NCI-H1694 (cell line): ENCODE measurements at regions not wholly inside any gene's neighbourhood (a gene's known extent, or its start where the extent isn't known, plus 50 kb on each side); places are given as distances from the start of the nearest gene placed in this dataset.

Source experiments
- DNase-seq: peaks from one replicate; lab custom pipeline; 2025; lab: John Stamatoyannopoulos, UW

DNA sequence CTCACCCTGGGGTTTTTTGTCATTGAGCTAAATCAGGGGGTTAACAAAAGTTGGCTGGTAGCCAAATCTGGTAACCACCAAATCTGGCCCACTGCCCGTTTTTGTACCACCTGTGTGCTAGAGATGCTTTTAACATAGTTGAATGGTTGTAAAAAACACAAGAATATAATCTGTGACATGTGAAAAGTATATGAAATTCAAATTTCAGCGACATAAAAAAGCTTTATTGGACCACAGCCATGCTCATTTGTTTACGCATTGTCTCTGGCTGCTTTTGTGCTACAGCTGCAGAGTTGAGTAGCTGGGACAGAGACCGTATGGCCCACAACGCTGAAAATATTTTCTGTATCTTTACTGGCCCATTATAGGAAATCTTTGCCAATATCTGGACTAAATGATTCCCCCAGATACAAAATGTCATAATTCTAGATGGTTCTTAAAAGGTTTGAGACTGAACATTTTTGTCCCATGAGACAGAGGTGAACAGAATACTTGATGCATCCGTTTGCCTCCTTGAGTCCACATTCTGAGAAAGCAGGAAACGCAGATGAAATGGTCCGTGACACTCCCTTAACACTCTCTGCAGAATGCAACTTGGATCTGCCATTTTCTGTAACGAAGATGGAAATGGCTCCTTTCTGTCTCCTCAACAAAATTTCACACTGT, 120.9 kb upstream of the PDZRN3 start:
- DNase-seq, result peak; percentile 14

DNA sequence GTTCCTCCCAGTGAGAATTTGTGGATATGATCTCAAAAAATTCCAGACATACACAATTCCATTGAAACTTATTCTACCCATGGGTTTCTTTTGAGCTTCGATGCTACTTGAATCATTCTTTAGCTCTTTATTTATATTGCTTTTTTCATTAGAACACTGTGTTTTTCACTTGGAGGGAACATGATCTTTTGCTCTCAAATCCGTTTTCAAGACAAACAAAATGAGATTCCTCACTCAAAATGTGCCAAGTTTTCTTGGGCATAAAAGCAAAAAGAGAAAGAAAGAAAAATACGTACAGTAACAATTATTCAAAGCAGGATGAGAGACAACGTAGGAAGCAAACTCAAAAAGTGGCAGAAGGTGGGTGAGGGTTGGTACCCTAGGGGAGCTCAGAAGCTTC, 118.8 kb upstream of the PDZRN3 start:
- no peak for DNase-seq

DNA sequence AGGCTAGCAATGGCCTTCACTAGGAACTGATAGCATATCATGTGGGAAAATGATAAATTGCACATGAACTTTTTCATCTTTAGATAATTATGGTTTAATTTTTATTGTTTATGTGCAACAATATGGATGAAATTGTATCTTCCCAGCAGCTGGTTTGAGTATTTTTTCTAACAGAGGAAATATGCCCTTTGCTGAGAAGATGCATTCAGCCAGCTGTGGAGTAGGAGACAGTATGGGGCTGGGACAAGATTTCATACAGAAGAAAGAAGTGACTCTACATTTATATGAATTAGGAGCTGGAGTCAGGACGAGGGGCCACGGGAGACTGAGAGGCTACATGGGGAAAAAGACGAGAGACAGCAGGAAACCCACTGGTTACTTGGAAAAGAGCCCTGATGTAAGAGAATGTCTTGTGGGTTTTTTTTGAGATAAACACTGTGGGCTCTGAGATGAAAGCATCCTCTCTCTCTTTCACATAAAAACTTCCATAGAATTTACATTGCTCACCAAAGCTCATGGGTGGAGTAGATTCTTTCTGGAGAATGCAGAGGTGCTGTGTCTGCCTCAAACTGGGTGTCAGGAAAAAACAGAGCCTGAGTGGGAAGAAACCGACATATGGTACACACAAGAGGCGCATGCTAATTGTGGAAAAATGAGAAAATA, 115.2 kb upstream of the PDZRN3 start:
- DNase-seq, result no peak

DNA sequence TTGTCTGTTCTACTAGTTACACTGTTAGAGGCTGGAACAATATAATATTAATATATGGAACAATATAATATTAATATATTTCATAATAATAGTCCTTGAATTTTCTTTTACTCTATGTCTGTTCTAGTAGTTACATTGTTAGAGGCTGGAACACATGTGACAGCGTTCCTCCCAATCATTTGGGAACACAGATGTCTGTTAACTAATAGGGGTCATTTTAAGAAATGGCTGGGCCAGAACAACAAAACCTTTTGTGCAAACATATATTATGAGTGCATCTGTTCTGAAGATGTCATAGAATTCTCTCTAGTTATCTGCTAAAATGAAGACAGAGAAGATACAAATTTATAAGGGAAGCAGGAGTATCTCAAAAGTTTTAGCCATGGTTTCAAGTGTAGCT, 114.0 kb upstream of the PDZRN3 start:
- DNase-seq, result no peak

DNA sequence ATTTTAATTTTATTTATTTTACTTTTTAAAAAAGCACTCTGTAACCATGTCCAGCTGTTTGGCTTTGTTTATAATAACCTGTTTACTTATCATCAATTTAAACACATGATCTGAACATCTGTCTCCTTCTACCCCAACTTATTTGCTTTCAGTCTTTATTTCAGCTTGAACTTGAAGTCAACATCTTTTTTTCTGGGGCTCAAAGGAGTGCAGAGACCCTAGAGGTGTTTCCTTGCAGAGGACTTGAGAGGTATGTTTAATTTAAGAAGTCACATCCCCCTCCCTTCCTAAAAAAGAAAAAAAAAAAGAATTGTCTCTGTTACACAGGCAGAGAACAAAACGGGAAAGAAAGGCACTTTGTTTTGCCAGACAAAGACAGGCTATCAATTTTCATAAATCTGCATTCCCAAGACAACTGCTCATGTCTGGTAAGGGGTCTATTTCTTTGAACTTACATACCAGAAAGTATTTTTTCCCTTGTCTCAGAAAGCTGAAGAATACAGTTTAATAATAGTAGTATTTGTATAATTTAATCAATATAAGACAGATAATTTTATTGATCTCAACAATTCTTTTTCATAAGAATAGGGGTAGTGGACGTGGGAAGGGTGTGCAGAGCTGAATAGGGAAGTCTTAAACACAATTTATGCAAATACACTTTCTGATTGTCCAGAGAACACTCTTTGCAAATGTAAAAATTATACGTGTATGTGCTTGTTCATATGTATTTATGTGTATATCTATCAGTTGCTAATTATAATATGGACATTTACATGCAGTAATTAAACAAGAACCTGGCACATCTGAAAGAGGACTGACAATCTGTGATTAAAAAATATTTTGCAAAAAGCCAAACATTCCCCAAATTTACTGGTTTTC, 109.7 kb upstream of the PDZRN3 start:
- no peak for DNase-seq

DNA sequence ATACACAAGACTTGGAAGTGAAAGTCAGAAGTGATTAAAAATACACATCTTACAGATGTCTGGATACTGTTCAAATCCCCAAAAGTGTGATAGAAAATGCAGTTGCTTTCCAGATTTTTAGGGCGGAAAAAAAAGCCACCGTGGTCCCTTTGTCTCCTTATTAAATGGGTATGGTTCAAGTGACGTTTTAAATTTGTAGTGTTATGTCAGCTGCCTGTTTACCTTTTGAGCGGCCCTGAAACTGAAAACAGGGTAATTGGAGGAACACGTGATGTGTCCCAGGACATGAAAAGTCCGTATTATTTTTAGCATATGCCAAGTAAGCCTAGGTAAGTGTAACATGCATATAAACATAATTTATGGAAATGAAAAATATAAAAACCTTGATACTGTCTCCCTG, 109.0 kb upstream of the PDZRN3 start:
- DNase-seq, result no peak

DNA sequence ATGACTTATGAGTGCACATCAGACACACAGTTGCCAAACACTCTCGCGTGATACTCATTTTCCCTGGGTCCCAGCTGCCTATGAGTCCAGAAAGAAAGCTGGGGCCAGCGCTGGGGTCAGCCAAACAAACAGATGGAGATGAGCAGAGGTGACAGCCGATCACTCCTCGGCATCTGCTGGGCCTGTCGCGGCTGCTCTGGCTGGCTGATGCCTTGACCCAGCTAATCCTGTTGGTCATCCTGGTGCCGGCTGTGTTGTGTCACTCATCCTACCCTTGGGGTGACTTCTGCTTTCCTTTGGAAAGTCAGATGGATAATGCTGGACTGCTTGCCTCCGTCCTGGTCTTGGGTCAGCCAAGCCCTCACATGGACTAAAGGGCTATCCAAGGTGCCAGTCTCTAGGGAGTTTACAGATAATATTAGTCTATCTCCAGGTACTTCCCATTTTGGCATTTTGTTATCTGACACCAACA, 105.3 kb upstream of the PDZRN3 start:
- DNase-seq, result no peak

DNA sequence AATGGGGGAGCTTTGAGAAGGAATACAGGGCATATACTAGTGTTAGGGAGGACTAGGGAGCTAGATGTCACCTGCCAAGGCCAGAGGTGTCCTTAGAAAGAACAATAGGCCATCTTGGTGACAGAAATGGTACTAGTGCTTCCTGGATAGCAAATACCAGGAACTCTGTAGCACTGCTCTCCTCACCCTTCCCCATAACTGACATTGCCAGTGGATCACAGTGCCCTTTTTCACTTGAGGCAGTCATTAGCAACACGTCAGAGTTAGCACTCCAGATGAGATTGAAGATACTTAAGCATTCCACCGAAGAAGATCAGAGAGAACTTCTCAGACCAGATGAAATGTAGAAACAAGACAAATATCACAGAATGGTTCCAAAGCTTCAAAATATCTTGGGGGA, 103.1 kb upstream of the PDZRN3 start:
- DNase-seq, result no peak

DNA sequence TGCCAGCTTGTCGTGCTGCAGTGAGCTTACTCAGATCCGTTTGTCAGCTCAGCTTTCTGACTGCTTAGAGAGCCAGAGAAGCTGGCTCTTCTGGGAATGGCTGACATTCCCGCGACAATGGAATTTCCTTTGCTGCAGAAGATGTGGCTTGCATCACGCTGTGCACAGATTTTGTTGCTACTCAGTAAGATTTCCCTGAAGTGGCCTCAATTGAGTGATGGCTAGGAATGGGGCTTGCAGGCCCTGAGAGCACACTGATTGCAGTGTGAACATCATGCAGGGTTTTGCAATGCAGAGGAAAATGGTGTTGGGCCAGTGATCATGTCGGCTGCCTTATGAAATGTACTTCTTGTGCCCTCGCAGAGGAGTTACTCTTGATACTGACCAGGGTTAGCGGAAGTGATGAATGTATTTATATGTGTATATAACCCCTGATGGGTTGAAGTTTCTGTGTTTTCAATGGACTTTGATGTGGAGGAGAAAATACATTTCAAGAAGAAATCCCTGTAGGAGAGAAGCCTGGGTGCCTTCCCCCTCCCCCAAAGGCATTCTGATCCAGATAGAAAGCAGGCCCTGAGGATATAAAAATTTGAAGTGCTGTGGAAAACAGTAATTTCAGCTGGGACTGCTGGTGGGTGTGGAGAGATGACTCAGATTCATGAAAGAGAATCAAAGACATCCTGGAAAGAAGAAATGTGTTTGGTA, 102.5 kb upstream of the PDZRN3 start:
- DNase-seq, result no peak

DNA sequence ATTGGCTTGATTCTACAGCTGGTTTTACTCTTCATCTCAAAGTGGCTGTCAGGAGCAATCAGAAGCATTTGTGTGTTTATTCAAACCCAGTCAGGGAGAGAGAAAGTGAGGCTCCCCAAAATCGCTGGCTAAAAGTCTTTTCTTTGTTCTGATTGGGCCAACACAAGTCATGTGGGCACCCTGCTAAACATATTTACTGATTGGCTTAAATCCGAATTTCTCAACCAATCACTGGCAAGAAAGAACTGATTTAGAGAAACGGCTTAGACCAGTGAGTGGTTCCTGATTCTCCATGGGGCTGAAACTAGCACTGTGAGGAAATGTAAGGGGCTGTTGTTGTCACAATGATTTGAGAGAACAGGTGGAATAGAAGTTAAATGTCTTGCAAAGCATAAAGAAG, 98.9 kb upstream of the PDZRN3 start:
- no peak for DNase-seq

DNA sequence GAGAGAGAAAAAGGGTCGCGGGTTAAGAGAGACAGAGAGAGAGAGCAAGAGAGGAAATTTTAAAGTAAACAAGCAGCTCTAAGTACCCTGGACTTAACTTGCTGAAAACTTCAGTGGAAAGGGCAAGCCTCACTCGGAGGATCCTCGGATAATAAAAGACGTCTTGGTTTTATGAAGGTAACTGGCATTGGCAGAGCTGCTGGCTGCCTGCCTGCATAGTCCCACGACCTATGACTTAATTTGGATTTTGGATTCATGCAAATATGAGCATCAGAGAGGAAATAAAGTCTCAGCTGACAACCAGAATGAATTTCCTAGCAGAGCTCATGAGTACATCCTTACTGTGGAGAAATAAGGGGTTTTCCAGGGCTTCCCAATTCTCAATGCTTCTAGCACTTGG, 95.1 kb upstream of the PDZRN3 start:
- DNase-seq, result no peak

DNA sequence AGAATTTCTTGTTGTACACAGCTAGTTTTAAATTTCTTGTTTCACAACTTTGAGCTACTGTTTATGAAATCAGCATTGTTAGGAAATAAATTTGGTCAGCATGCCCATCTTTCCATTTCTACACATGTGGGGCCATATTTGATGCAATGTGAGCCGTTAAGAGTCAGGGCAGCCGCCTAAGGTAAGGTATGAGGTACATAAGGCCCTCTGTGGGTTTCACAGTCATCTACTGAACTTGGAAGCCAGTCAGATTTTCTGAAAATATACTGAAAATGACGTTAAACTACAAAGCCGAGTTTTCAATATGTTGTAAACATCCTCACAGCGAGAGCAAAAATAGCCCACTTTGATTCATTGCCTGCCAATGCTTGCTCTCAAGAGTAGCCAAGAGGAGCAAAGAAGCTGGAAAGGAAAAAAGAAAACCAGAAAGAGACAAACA, 94.7 kb upstream of the PDZRN3 start:
- no peak for DNase-seq

DNA sequence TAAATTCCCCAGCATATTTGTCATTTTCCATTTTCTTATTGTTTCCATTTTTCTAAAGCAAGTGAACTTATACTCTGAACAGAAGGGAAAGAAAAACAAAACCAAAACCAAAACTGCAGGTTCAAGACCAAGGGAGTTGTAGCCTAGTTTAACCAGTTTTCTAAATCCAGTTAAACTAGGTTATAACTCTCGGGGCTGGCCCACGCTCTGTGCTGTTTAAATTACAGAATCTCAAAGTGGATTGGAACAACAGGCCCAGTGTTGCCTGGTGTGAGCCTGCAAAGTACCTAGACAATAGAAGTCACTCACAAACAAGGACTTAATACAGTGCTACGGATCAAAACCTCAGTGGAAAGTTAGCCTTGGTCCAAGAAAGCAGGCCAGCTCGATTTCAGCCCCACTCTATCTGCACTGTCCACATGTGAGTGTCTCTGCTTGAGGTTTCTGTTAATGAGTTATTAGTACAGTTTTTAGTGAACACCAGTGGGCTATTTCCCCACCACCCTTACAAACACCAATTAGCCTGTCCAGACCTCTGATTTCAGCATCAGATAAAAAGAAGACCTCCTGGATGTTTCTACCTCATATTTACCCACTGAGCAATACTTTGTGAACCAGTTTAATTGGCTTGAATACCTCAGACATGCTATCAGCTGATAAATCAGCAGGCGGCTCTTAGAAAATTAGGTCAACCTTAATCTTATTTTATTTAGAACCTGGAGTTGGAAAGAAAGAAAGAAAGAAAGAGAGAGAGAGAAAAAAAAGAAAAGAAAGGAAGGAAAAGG, 93.8 kb upstream of the PDZRN3 start:
- DNase-seq, result no peak

DNA sequence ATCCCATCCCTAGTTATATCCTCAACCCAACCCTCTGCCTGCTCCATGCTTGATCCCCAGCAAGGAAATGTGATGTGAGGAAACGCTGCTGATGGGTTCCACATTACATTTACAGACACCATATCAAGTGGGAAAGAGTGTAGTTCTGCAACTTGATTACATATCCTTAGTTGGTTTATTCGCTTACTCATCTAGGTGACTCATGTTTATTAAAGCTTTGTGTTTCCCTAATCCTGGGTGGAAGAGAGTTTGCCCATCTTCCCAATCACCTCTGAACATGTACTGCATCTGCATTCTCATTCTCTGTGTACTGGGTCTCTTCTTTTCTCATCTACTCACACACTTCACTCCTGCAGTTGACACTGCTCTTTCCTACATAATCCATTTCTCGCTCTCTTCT, 91.7 kb upstream of the PDZRN3 start:
- DNase-seq, result no peak

DNA sequence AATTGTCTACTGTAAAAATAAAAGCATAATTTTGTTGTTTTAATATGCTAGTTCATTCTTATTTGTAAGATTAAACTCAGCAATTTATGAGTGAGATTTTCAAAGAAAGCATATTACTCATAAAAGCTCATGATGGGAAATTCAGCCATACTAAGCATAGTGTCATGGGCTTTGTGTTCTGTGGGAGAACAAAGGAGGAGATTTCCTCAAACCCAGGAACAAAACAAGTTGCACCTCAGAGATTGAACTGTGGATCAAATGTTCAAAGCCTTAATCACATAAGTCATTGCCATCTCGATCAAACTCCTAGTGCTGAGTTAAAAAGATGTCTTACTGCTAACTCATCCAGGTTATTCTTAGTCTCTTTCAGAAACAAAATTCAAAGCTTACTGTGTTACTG, 85.6 kb upstream of the PDZRN3 start:
- DNase-seq, result no peak

DNA sequence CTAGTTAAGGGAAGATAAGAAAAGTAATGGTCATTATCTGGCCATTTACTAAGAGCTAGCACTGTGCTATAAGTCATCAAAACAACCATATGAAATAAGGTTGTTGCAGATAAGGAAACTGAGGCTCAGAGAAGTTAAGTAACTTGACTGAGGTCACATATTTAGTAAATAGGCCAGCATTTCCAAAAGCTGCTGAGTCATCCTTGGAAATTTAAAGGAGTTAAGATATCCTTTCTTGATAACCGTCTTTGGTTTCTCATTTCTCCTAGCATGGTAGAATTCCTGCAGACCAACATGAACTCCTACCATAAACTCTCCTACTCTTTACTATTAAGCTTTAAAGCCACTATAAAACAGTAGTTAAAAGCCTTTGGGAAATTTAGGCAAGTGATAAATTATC, 85.0 kb upstream of the PDZRN3 start:
- DNase-seq, result no peak

DNA sequence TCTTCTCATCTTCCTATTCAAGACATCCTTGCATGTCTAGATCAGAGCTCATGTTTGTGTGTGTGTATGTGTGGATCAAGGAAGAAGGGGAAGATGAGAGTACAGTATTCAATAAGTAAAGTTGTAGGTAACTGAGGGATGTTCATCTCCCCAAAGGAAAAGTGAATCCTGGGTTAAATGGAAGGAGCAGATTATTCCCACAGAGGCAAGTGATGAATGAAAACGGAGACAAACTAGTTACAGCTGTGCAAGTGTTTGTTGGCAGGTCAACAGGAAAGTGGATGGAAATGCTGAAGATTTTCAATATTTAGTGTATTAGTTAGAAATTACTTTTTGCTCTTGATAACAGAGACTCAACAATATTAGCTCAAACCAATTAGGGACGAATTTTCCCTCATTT, 84.2 kb upstream of the PDZRN3 start:
- no peak for DNase-seq

DNA sequence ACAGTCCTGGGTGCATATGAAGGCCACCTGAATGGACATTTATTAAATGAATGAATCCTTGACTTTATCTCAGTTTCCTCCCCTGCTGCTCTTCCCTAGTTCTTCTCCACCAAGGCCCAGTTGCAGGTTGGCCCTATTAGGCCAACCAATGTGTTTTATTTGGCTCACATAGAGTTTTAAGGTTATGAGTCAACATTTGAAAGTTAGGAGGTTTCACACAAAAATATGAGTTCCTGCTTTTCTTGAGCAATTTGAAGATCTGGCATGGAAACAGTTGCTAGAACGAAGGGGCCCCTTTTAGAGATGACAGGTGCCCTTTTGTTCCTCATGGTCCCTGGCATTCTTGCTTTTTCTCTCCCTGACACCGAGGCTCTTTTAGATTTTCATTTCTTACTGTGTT, 83.0 kb upstream of the PDZRN3 start:
- DNase-seq, result no peak

DNA sequence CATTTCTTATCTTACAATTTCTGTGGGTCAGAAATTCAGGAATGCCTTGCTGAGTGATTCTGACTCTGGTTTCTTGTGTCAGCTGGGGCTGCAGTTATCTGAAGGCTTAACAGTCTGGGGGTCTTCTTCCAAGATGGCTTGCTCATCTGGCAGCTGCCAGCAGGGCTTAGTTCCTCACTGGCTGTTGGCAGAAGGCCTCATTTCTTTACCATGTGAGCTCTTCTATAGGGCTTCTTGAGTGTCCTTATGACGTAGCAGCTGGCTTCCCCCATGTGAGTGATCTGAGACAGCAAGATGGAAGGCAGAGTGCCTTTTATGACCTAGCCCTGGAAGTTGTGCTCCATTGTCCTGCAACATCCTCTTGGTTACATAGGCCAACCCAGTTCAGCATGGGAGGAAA, 82.0 kb upstream of the PDZRN3 start:
- no peak for DNase-seq

DNA sequence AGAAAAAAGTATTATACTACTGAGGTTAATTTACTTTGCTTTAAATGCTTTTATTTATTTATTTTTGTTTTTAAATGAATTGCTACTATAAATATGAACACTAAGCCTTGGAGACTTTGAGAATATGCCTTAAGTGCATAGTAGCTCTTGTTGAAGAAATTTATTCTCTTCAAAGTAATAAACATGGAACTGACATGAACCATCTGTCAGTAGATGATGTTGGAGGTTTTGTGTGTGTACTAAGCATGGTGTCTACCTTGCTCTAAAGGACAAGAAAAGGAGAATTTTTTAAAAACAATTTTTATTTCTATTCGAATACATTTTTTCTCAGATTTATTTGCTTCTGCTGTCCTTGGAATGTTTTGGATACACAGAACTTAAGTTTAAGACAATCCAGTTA, 81.1 kb upstream of the PDZRN3 start:
- no peak for DNase-seq

DNA sequence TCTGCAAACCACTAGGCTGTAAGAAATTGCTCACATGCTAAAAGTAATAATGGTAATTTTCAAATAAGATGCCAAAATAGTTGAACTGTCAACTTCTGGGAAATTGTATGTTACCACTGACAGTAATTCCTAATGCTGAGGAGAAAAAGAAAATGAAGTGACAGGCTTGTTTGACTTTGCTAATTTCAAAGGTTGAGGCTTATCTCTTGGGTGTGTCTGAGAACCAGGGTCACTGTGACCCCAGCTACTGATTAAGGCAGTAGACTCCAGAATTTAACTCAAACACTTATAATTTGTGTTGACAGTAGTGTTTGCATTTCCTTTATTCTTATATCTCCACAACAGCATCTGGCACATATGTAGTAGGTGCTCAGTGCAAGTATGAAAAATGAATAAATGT, 74.6 kb upstream of the PDZRN3 start:
- DNase-seq, result no peak

DNA sequence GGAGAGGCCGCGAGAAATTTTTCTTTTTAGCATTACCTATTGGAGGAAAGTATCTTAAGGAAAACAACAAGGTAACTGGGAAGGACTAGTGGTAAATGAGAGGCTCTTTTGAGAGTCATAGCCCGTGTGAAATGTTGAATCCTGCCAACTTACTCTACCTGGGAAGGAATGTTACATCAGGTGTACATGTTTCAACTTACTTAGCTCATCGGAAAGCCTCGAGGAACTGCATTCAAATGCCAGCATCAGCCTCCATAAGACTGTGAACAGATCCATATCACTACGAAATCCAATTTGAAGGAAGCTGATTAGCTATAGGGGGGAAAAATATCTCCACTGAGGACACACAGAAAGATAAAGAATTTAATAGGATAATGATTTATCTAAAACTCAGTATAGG, 72.3 kb upstream of the PDZRN3 start:
- no peak for DNase-seq
